RWPE1 (cell line): ENCODE measurements at regions not wholly inside any gene's neighbourhood (a gene's known extent, or its start where the extent isn't known, plus 50 kb on each side); places are given as distances from the start of the nearest gene placed in this dataset.

Experiments used
- CTCF ChIA-PET: fragments of 350-600 bp; sonication (Branson Sonifier 250); formaldehyde crosslinking; extraction: SDS; loops from one replicate; lab custom pipeline; 2021; lab: Yijun Ruan, JAX
- POLR2A ChIA-PET: fragments of 400-600 bp; formaldehyde crosslinking; extraction: SDS; loops from one replicate; lab custom pipeline; 2020; ENCODE audit warnings: antibody characterized with exemption; ENCODE audit not compliant: low non-redundant PET; lab: Yijun Ruan, JAX
- DNase-seq: peaks from one replicate; pipeline ENCODE4 v3.0.0; 2012; ENCODE audit warnings: low spot score
- H3K27ac ChIP-seq: fragments of 450-650 bp; 2 replicates; pipeline ENCODE4 v1.5.1; 2017
- TF ChIP-seq, protein P1 (sequence below): fragments of 450-650 bp; conservative IDR thresholded peaks from 2 replicates; pipeline ENCODE4 v1.5.1; 2017; ENCODE audit warnings: low read depth, mild to moderate bottlenecking

DNA sequence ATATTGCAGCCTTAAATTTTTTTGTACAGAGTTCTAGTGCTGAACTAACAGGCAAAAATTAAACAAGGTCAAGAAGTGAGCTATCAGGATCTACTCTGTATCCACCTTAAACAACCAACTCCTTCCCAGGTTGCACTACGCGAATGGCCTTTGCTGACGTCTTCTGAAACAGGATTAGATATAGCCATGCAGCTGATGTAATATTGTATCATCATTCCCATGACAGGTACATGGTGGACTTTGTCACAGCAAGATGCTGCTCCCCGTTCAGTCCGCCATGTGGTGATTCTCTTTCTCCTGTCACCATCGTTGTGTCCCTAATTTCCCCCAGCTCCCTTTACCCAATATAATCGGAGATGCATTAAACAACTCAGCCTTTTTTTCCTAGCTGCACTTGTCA lies 328.9 kb downstream of the DEPDC1B start:
- POLR2A ChIA-PET: no interaction called here
- no peak overlapping the region for H3K27ac ChIP-seq
- no peak for DNase-seq
- CTCF ChIA-PET: interaction anchor here (0.6 kb wide), 1 partner anchor 402 kb away, joined by 3 read pairs; no protein-coding TSS in a partner anchor
- TF ChIP-seq, protein P1, sequence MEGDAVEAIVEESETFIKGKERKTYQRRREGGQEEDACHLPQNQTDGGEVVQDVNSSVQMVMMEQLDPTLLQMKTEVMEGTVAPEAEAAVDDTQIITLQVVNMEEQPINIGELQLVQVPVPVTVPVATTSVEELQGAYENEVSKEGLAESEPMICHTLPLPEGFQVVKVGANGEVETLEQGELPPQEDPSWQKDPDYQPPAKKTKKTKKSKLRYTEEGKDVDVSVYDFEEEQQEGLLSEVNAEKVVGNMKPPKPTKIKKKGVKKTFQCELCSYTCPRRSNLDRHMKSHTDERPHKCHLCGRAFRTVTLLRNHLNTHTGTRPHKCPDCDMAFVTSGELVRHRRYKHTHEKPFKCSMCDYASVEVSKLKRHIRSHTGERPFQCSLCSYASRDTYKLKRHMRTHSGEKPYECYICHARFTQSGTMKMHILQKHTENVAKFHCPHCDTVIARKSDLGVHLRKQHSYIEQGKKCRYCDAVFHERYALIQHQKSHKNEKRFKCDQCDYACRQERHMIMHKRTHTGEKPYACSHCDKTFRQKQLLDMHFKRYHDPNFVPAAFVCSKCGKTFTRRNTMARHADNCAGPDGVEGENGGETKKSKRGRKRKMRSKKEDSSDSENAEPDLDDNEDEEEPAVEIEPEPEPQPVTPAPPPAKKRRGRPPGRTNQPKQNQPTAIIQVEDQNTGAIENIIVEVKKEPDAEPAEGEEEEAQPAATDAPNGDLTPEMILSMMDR: no peak

DNA sequence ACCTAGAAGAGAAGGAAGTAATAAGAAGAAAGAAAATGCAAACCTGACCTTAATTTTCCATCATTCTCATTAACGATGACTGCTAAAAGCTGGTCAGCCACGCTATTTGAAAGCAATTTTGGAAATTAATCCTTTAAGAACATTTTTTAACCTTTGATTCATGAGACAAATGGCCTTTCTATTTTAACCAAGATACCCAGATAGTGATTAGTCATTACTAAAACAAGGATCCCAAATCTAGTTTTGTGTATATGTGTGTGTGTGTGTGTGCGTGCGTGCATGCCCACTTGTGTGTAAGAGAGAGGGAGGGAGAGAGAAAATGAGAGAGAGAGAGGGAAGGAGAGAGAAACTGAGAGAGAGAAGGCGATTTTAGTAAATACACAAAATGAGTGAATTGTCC lies 329.5 kb downstream of the DEPDC1B start:
- H3K27ac ChIP-seq: no peak overlapping the region
- CTCF ChIA-PET: interaction anchor here (0.6 to 0.7 kb wide), 2 partner anchors 402 to 546 kb away, joined by 3 to 4 read pairs; no protein-coding TSS in a partner anchor
- TF ChIP-seq, protein P1: no peak
- no peak for DNase-seq
- POLR2A ChIA-PET: no interaction called here

DNA sequence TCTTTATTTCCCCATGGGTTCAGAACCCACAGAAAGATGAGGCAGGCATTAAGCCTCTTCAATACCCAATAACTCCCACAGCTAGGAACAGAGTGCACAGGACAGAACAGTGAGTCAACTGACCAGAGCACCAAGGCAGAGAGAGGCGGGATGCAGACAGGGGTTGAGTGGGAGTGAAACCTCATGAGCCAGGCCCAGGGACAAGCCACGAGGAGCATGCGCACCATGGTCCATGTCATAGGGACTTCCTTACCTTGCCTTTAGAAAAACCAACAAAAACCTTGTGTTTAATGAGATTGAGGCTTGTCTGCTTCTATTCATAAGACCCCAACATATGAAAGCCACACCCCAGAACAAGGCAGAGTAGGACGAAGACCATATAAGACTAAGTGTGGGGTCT lies 330.6 kb downstream of the DEPDC1B start:
- POLR2A ChIA-PET: no interaction called here
- no peak for DNase-seq
- TF ChIP-seq, protein P1: no peak
- CTCF ChIA-PET: no interaction called here
- no peak overlapping the region for H3K27ac ChIP-seq

DNA sequence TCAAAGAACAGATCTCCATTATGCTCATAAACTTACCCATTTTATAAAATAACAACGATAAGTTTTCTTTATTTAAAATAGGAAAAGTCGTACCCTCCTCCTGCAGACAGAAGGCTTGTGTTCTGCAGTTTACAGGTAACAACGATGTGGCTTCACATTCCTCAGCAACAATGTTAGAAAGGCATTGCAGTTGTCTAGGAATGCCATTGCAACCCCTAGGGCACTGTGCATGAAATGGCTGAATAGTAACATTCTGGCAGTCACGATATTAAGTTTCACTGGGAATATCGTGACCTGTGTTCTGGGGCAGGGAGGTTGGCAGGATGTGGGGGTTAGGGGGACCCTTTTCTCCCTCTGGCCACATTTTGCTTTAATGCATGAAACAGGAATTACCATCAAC lies 331.9 kb downstream of the DEPDC1B start:
- CTCF ChIA-PET: interaction anchor here (0.6 kb wide), 1 partner anchor 136 kb away, joined by 3 read pairs; no protein-coding TSS in a partner anchor
- POLR2A ChIA-PET: no interaction called here
- no peak overlapping the region for H3K27ac ChIP-seq
- TF ChIP-seq, protein P1: no peak
- no peak for DNase-seq

DNA sequence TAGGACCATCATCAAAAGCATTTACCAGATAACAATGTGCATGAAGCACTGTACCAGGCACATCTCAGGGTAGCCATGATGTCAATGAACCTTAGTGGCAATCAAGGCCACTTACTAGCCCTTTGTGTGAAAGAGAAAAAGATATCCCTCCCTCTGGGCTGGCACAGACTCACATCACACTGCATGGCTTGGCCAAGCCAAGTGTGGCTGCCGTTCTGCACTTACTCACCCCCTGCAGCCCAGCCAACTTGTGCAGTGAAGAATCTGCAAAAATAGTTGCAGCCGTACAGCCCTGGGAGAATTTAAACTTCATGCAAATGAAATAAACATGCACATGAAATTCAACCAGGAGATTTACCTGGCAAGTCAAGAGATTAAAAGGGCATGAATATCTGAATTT lies 333.5 kb downstream of the DEPDC1B start:
- TF ChIP-seq, protein P1: no peak
- DNase-seq: no peak
- CTCF ChIA-PET: interaction anchor here (0.7 kb wide), 1 partner anchor 252 kb away, joined by 9 read pairs; no protein-coding TSS in a partner anchor
- H3K27ac ChIP-seq: no peak overlapping the region
- POLR2A ChIA-PET: no interaction called here

DNA sequence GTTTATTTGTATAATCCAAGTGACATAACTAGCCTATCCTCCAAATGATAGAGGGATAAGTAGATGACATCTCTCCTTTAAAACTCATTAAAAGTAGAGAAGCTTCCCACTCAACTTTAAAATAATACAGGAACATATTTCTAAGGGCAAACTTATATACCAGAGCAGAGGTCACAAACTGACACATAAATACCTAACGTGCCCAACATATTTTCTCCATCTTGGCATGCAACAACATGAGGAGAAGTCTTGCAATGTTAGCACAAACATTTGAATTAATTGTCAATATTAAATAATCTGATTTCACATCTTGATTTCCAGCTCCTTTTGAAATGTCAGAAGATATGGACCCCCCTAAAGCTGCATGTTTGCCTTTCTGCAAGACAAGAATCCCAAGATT lies 335.0 kb downstream of the DEPDC1B start:
- POLR2A ChIA-PET: no interaction called here
- TF ChIP-seq, protein P1: no peak
- H3K27ac ChIP-seq: no peak overlapping the region
- CTCF ChIA-PET: no interaction called here
- no peak for DNase-seq
